CD4-positive, alpha-beta T cell treated with Interleukin-12 subunit alpha and Interleukin-12 subunit beta, for 1 hour (primary cell): ENCODE measurements at regions not wholly inside any gene's neighbourhood (a gene's known extent, or its start where the extent isn't known, plus 50 kb on each side); places are given as distances from the start of the nearest gene placed in this dataset.
A peak's percentile ranks its signal among the peaks of the same experiment; 100 is the strongest.

Experiments
- DNase-seq: peaks from one replicate; pipeline ENCODE4 v3.0.0-alpha.2; 2020

- DNase-seq = no peak
Measured at GRCh38 chr3:40593351-40593750, 68.6 kb downstream of the ZNF621 start.

- no peak for DNase-seq
Measured at GRCh38 chr3:40597441-40597840, 72.7 kb downstream of the ZNF621 start.

GRCh38 chr3:40598338-40598737 is 73.6 kb downstream of the ZNF621 start:
- no peak for DNase-seq

- DNase-seq = no peak
Measured at GRCh38 chr3:40598962-40599361, 74.2 kb downstream of the ZNF621 start.

- DNase-seq = no peak
Measured at GRCh38 chr3:40602778-40603385, 78.1 kb downstream of the ZNF621 start.

- DNase-seq = no peak
Measured at GRCh38 chr3:40605960-40606359, 81.2 kb downstream of the ZNF621 start.

- no peak for DNase-seq
Measured at GRCh38 chr3:40608091-40608490, 83.3 kb downstream of the ZNF621 start.

GRCh38 chr3:40613306-40613705 is 88.5 kb downstream of the ZNF621 start:
- DNase-seq = no peak

GRCh38 chr3:40615110-40615915 is 90.6 kb downstream of the ZNF621 start:
- no peak for DNase-seq

- no peak for DNase-seq
Measured at GRCh38 chr3:40615918-40616819, 91.4 kb downstream of the ZNF621 start.

- no peak for DNase-seq
Measured at GRCh38 chr3:40617084-40617483, 92.3 kb downstream of the ZNF621 start.

- no peak for DNase-seq
Measured at GRCh38 chr3:40618158-40618557, 93.4 kb downstream of the ZNF621 start.

- no peak for DNase-seq
Measured at GRCh38 chr3:40620151-40620550, 95.4 kb downstream of the ZNF621 start.

GRCh38 chr3:40621252-40621651 is 96.5 kb downstream of the ZNF621 start:
- DNase-seq = no peak

- DNase-seq = peak; percentile 46
Measured at GRCh38 chr3:40623567-40623966, 98.8 kb downstream of the ZNF621 start.

- no peak for DNase-seq
Measured at GRCh38 chr3:40624189-40624769, 99.5 kb downstream of the ZNF621 start.

GRCh38 chr3:40627095-40627494 is 102.3 kb downstream of the ZNF621 start:
- no peak for DNase-seq

GRCh38 chr3:40628984-40629383 is 104.2 kb downstream of the ZNF621 start:
- no peak for DNase-seq

- no peak for DNase-seq
Measured at GRCh38 chr3:40631341-40631995, 106.7 kb downstream of the ZNF621 start.

GRCh38 chr3:40637906-40638305 is 113.1 kb downstream of the ZNF621 start:
- no peak for DNase-seq

GRCh38 chr3:40639006-40639405 is 114.2 kb downstream of the ZNF621 start:
- DNase-seq = no peak

- no peak for DNase-seq
Measured at GRCh38 chr3:40642812-40643211, 118.1 kb downstream of the ZNF621 start.

GRCh38 chr3:40645883-40646282 is 121.1 kb downstream of the ZNF621 start:
- DNase-seq = no peak
